ENCODE measurements at regions not wholly inside any gene's neighbourhood (a gene's known extent, or its start where the extent isn't known, plus 50 kb on each side); places are given as distances from the start of the nearest gene placed in this dataset.

DNA sequence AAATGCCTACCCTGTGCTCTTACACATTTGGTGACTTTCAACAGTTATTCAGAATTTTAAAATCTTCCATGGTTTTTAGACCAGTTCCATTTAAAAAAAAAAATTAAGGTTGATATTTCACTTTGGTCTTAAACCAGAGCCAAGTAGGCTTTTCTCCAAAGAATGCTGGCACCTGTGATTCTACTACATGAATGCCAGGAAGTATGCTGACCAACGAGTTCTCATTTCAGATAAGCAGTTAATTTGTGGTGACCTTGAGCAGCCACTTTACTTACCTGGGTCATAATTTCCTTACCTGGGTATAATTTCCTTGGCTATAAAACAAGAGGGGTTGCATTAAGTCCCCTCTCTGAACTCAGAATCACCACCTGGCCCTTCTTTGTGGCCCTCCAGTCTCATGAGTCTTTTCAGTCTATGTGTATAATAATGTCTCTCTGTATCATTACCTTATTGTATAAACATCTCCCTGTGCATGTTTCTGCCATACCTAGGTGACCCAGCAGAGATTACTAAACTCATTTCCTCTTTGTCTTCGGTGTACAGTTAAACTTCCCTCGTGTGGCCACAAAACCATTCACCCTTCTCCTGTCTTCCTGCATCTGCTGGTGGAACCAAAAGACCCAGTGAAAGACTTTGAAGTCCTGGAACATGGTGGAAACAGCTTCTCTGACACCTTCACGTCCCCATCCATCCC lies 139.1 kb upstream of the DPT start:
- DNase-seq (ENCODE audit: low spot score): no peak

DNA sequence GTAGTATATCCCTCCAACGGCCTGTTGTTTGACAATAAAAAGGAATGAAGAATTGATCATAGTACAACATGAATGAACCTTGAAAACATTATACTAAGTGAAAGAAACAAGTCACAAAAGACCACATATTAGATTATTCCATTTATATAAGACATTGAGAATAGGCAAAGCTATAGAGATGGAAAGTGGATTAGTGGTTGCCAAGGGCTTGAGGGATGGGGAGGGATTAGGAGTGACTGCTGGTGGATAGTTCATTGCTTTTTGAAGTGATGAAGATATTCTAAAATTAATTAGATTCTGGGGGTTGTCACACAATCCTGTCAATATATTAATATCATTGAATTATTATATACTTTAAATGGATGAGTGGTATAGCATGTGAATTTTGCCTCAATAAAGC lies 142.5 kb upstream of the DPT start:
- DNase-seq (ENCODE audit: low spot score): no peak

GRCh38 chr1:168875831-168876230 lies 146.8 kb upstream of the DPT start:
- DNase-seq (ENCODE audit: low spot score): no peak

DNA sequence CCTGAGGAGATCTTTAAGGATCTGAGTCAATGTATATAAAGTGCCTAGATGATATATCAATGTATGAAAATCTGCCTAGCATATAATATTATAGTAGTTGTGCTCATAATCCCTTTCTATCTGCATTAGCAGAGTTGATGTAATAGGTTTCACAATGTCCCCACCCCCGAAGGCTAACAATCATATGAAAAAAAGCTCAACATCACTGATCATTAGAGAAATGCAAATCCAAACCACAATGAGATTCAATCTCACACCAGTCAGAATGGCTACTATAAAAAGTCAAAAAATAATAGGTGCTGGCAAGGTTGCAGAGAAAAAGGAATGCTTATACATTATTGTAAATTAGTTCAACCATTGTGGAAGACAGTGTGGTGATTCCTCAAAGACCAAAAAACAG lies 147.8 kb upstream of the DPT start:
- no peak for DNase-seq (ENCODE audit: low spot score)

DNA sequence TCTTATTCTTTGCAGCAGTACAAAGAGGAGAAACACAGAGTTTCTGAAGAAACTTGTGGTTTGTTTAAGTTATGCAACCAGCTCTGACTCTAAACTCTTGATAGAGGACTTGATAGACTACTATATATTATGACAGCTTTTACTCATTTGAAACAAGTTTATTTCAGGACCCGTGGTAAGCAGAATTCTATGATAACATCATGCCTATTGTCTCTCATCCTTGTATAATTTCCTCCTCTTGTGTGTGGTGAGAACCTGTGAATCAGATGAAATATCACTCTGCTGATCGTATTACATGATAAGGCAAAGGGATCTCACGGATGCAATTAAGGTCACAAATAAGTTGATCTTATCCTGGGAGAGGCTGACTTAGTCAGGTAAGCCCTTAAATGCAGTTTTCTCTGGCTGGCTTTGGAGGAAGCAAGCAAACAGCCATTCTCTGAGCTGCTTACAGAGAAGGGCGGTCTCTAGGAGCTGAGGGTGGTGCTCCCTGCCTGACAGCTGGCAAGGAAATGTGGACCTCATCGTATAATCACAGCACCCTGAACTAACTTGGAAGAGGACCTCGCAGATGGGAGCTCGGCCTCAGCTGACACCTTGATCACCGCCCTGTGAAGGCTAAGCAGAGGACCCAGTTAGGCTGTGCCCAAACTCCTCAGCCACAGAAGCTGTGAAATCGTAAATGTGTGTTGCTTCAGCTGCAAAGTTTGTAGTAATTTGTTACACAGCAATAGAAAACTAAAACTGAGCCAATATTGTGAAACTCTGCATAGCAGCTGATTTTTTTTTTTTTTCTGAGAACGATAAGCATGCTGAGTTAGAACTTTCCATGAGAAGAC lies 151.1 kb upstream of the DPT start:
- no peak for DNase-seq (ENCODE audit: low spot score)

DNA sequence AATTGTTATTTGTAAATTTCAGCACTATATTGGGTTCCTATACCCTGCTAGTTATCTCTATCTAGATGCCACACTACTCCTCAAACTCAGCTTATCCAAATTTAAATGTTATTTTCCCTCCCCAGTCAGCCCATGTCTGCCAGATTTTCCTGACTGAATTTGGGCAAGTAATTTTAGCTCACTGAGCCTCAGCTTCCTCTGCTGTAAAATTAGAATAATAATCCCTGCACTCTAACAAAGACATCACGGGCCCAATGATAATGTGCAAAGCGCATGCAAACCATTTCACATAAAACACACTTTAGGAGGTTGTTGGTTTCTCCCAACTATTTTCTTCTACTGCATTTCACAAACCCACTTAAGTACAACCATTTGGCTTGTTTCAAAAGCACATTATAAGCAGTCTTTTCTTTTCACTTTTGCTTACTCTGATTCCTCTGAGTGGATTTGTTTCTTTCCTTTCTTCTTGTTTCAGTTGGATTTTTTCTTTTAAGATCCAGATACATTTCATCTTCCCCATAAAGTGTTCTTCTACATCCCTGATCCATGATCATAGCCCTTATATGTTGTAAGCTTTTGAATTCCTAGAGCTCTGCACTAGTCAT lies 152.8 kb upstream of the DPT start:
- no peak for DNase-seq (ENCODE audit: low spot score)

DNA sequence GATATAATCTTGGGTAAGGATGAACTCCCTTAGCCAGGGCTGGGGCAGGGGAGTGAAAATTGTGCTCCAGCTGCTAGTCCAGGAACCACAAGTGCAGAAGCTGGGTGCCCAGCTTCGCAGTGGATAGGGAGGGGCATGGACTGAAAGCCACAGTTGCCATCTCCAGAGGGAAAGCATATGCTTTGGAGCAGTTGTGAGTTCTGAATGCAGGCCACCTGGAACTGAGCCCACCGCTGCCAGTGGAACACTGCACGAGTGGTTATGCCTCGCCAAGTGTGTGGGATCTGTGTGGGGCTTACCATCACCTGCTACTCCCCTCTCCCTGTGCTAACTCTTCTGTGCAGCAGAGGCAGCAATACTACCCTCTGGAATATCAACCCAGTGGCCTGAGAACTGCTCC lies 158.4 kb upstream of the DPT start:
- DNase-seq (ENCODE audit: low spot score): no peak

GRCh38 chr1:168888418-168888817 lies 159.4 kb upstream of the DPT start:
- no peak for DNase-seq (ENCODE audit: low spot score)

DNA sequence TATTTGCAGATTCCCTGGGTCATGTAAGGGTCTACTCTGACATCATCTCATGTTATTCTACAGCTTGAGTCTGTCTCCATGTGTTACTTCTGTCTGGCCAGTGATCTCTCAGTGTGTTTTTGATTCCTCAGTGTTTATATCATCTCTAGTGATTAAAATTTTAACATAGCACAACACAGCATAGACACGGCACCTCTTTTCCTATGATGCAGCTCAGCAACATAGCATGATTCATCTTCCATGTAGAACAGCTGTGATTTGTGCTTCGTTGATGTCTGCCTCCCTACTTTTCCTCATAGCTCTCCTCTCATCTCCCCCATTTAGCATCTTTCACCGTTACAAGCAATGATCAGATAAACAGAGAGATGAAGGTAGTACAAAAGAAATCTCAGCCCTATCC lies 163.9 kb upstream of the DPT start:
- DNase-seq (ENCODE audit: low spot score): no peak

- no peak for DNase-seq (ENCODE audit: low spot score)
These were observed 164.4 kb upstream of the DPT start for GRCh38 chr1:168893359-168893801.

- no peak for DNase-seq (ENCODE audit: low spot score)
These were observed 165.4 kb upstream of the DPT start for GRCh38 chr1:168894397-168894903.

DNA sequence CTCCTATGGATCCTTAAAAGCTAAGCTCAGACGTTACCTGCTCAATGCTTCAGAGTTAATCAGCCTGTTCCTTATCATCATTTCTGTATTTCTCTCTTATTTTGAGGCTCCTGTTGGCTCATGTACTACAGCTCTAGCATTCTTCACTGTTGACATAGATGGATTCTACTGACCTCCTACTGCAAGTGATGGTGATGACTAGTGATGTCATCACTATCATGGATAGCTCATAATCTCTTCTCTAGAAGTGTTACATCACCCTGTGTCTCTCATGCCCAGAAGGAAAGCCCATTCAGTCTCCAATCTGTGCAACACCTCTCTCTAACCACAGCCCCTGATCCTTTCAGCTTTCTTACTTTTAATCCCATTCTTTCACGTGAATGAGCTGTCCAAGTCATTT lies 168.2 kb upstream of the DPT start:
- no peak for DNase-seq (ENCODE audit: low spot score)

GRCh38 chr1:168903237-168903830 lies 174.3 kb upstream of the DPT start:
- no peak for DNase-seq (ENCODE audit: low spot score)

DNA sequence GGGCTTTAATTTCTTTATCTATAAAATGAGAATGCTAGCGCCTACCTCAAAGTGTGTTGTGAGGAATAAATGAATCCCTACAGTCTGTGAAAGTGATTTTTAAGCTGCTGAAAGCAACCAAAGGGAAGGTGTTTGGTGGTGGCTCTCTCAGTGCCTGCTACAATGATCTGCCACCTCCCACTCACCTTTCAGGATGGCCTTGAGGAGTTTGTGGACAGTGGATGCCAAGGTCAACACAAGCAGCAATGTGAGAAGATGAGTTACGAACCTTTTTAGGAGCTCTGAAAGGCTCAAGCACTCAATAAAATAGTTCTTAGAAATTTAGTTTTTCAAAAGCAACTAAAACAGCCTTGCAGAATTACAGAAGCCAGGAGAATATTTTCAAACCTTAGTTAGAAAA lies 176.6 kb upstream of the DPT start:
- no peak for DNase-seq (ENCODE audit: low spot score)

GRCh38 chr1:168906367-168906766 lies 177.4 kb upstream of the DPT start:
- DNase-seq (ENCODE audit: low spot score): no peak

- DNase-seq (ENCODE audit: low spot score): no peak
These were observed 178.0 kb upstream of the DPT start for GRCh38 chr1:168907053-168907452.

- DNase-seq (ENCODE audit: low spot score): no peak
These were observed 178.9 kb upstream of the DPT start for GRCh38 chr1:168907786-168908348.

GRCh38 chr1:168910403-168910802 lies 181.4 kb upstream of the DPT start:
- DNase-seq (ENCODE audit: low spot score): no peak

- DNase-seq (ENCODE audit: low spot score): no peak
These were observed 182.4 kb upstream of the DPT start for GRCh38 chr1:168911370-168911769.

- no peak for DNase-seq (ENCODE audit: low spot score)
These were observed 184.9 kb upstream of the DPT start for GRCh38 chr1:168913711-168914463.

- no peak for DNase-seq (ENCODE audit: low spot score)
These were observed 188.3 kb upstream of the DPT start for GRCh38 chr1:168917309-168917708.

- no peak for DNase-seq (ENCODE audit: low spot score)
These were observed 188.7 kb upstream of the ATP1B1 start for GRCh38 chr1:168917796-168918195.
